Bronchial epithelial cell (primary cell): ENCODE measurements at regions not wholly inside any gene's neighbourhood (a gene's known extent, or its start where the extent isn't known, plus 50 kb on each side); places are given as distances from the start of the nearest gene placed in this dataset.

Source experiments
- DNase-seq: peaks from one replicate; pipeline ENCODE4 v3.0.0-alpha.2; 2010; ENCODE audit warnings: low read depth
- FAIRE-seq: peaks from 2 replicates; lab custom pipeline; 2011; peaks lifted over from hg19 to GRCh38; lab: Jason Lieb, UNC
- H3K27me3 ChIP-seq: 2 replicates; pipeline ENCODE4 v1.5.1; 2011; ENCODE audit warnings: low read length; ENCODE audit not compliant: control insufficient read depth, insufficient read depth
- H3K36me3 ChIP-seq: 2 replicates; pipeline ENCODE4 v1.5.1; 2011; ENCODE audit warnings: low read length; ENCODE audit not compliant: control insufficient read depth, insufficient read depth
- H3K4me3 ChIP-seq: 2 replicates; pipeline ENCODE4 v1.5.1; 2011; ENCODE audit warnings: mild to moderate bottlenecking, low read depth, low read length, control low read depth
- CTCF ChIP-seq: IDR thresholded peaks from 2 replicates; pipeline ENCODE4 v1.5.1; 2011; ENCODE audit warnings: mild to moderate bottlenecking, moderate library complexity, low read length, control low read depth, inconsistent platforms; ENCODE audit not compliant: insufficient read depth, severe bottlenecking

DNA sequence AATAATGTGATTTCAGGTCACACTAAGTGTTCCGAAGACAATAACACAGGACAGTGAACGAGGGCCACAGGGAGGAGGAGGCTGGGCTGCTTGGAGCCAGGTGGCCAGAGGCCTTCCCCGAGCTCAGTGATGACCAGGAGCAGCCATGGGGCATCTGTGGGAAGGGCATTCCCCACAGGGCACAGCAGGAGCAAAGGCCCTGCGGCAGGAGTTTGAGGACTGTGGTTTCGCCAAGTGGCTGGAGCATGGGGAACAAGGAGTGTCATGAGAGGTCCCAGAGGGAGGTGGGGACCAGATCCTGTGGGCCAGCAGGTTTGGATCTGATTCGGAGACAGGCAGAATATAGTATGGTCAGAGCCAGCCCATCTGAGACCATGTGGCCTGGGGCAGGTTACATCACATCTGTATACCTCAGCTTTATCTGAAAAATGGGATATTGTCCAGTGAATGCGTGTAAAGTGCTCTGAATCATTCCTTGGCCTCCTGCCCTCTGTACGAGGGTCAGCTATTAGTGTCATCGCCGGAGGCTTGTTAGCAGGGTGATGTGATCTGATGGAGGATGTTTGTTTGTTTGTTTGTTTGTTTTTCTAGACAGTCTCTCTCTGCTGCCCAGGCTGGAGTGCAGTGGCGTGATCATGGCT is 176.8 kb downstream of the KATNIP start:
- Histone ChIP-seq H3K4me3 (no peak overlapping the region), H3K36me3 (peaks cover 3% of the 10 kb centered on the region), H3K27me3 (no peaks in the 10 kb centered on the region)
- DNase-seq, result no peak
- no peak for TF ChIP-seq CTCF
- peak; percentile 23 for FAIRE-seq

GRCh38 chr16:27727941-27728340 is 178.0 kb downstream of the KATNIP start:
- DNase-seq, result no peak
- FAIRE-seq, result no peak
- TF ChIP-seq CTCF, result no peak
- Histone ChIP-seq H3K36me3 (peaks cover 2% of the 10 kb centered on the region), H3K4me3 (no peak overlapping the region), H3K27me3 (no peaks in the 10 kb centered on the region)

- TF ChIP-seq CTCF, result no peak
- H3K36me3 ChIP-seq, result peaks cover 3% of the 10 kb centered on the region
- H3K4me3 ChIP-seq, result no peak overlapping the region
- no peak for FAIRE-seq
- DNase-seq, result peak; percentile 39
- H3K27me3 ChIP-seq, result no peaks in the 10 kb centered on the region
Measured at GRCh38 chr16:27728691-27729090, 178.7 kb downstream of the KATNIP start.

DNA sequence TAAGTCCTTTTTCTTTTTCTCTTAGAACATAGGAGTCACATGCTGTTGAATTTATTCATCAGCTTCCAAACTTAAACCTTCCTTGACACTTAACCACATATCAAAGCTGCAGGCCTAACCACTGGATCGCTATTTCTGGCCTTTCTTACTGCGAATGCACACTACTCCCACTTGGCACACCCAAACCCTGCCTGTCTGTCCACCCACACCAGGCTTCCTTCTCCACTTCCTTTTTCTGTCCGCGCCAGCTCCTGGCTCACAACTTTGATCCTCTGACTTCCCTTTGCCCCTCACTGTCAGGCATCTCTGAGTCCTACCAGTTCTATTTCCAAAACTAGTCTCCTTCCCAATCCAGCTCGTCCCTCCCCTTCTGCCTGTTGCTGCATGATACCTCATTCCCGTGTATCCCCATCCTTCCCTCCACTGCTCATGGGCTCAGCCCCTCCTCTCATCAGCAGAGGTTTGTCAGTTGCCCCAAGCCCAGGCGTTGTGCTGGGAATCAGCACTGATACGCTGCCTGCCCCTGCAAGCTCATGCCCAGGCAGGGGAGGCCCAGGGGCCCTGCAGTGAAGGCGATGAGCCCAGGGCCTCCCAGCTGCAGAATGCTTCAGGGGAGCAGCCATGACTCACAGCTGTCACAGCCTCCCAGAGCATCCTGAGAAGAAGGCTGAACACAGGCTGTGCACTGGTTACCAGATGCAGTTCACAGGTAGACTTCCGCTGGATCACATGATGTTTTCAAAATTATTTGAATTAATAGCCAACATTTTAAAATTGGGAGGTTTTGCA is 179.8 kb downstream of the KATNIP start:
- peaks cover 3% of the 10 kb centered on the region for H3K36me3 ChIP-seq
- DNase-seq (no peak), FAIRE-seq (no peak)
- no peak overlapping the region for H3K4me3 ChIP-seq
- TF ChIP-seq CTCF, result no peak
- H3K27me3 ChIP-seq, result no peaks in the 10 kb centered on the region

DNA sequence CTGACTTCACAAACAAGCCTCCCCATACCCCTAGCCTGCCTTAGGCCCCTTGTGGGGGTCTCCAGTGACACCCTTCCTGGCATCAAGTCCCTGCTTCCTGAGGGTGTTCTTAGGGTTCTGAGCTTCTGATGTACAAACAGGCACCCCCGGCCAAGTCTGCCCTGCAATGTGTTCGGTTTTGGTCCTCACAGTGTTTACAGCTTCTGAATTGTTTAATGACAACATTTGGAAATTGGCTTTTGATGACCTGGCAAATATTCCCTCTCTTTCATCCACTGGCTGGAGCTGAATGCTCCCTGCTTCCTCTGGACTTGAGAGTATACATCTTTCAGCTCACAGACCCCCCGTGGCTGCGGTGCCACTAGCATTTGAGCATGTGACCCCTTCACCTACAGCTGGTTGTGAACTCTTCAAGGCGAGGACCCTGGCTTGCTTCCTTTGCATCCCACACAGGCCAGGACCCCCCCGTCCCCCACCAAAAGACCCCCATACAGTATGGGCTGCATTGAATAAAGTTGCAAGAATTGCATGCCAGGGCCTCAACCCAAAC is 180.8 kb downstream of the KATNIP start:
- H3K4me3 ChIP-seq, result no peak overlapping the region
- no peaks in the 10 kb centered on the region for H3K27me3 ChIP-seq
- no peak for TF ChIP-seq CTCF
- DNase-seq (no peak), FAIRE-seq (no peak)
- peaks cover 3% of the 10 kb centered on the region for H3K36me3 ChIP-seq
